ENCODE measurements at regions not wholly inside any gene's neighbourhood (a gene's known extent, or its start where the extent isn't known, plus 50 kb on each side); places are given as distances from the start of the nearest gene placed in this dataset.

DNA sequence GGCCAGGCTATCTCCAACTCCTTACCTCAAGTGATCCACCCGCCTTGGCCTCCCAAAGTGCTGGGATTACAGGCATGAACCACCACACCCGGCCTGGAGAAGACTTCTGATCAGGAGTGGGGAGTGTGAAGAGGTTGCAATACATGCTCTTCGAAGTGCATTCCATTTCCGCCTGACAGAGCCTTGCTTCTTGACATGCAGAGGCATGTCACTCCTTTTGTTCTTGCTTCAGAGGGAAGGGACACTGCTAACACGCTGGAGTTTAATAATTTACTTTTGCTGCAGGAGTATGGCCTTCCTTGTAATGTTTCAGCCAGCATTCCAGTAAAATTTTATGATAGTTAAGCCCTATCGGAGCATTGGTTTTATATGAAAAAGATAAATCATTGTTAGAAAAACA lies 74.9 kb downstream of the SLC25A47 start:
- no peak overlapping the region for H3K9ac ChIP-seq (ENCODE audit: insufficient read depth in 1 of 2, low read depth in 2 of 2, low read length in 2 of 2)
- intact Hi-C loops (cut with micrococcal nuclease) = no loop called here
- CTCF ChIA-PET (ENCODE audit: low intra/inter-chr PET ratio) = no interaction called here

More for the DNA sequence above, 74.9 kb downstream of the SLC25A47 start:
- H3K9me1 ChIP-seq (ENCODE audit: control insufficient read depth, insufficient read depth, low read length) = no peaks in the 10 kb centered on the region
- in situ Hi-C loops (cut with MboI) = no loop called here
- peaks cover 11 to 13% of the 10 kb centered on the region in 2 experiments for H3K4me1 ChIP-seq (replicated peaks in 1 of 2; ENCODE audit: control insufficient read depth in 2 of 2, insufficient read depth in 2 of 2, low read length in 2 of 2)
- no peaks in the 10 kb centered on the region for H4K20me1 ChIP-seq (replicated peaks; ENCODE audit: control insufficient read depth, insufficient read depth, low read length)
- H2AFZ ChIP-seq (ENCODE audit: low read depth, low read length) = no peak overlapping the region
- BruUV-seq (replicated peaks) = no TSS peak
- TF ChIP-seq HLTF (IDR thresholded peaks at IDR 0.05) (no peak), PHF21A (IDR thresholded peaks at IDR 0.05; ENCODE audit: borderline replicate concordance, low read depth) (no peak), ARID1B (IDR thresholded peaks at IDR 0.05) (no peak), PYGO2 (tag; IDR thresholded peaks at IDR 0.05) (no peak), ZNF586 (CRISPR knock-in tag; conservative IDR thresholded peaks at IDR 0.05) (no peak), PCBP2 (IDR thresholded peaks at IDR 0.05; ENCODE audit: low read depth, low read length, poor library complexity, severe bottlenecking) (no peak), MEIS2 (IDR thresholded peaks at IDR 0.05; ENCODE audit: partially characterized antibody) (no peak), CHD1 (IDR thresholded peaks at IDR 0.05; ENCODE audit: low read length) (no peak), RHOXF2B (CRISPR knock-in tag; conservative IDR thresholded peaks at IDR 0.05) (no peak), ZNF408 (CRISPR knock-in tag; IDR thresholded peaks at IDR 0.05; ENCODE audit: low read depth) (no peak), SMAD2 (IDR thresholded peaks at IDR 0.05; ENCODE audit: low read depth, low read length) (no peak), SLC30A9 (CRISPR knock-in tag; IDR thresholded peaks at IDR 0.05) (no peak), HDAC3 (IDR thresholded peaks at IDR 0.05; ENCODE audit: borderline replicate concordance, partially characterized antibody) (no peak), ZNF785 (CRISPR knock-in tag; IDR thresholded peaks at IDR 0.05) (no peak), DPF2 (IDR thresholded peaks at IDR 0.05) (no peak)
- TF ChIP-seq, protein P1, sequence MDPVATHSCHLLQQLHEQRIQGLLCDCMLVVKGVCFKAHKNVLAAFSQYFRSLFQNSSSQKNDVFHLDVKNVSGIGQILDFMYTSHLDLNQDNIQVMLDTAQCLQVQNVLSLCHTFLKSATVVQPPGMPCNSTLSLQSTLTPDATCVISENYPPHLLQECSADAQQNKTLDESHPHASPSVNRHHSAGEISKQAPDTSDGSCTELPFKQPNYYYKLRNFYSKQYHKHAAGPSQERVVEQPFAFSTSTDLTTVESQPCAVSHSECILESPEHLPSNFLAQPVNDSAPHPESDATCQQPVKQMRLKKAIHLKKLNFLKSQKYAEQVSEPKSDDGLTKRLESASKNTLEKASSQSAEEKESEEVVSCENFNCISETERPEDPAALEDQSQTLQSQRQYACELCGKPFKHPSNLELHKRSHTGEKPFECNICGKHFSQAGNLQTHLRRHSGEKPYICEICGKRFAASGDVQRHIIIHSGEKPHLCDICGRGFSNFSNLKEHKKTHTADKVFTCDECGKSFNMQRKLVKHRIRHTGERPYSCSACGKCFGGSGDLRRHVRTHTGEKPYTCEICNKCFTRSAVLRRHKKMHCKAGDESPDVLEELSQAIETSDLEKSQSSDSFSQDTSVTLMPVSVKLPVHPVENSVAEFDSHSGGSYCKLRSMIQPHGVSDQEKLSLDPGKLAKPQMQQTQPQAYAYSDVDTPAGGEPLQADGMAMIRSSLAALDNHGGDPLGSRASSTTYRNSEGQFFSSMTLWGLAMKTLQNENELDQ (CRISPR knock-in tag; IDR thresholded peaks at IDR 0.05; ENCODE audit: borderline replicate concordance) = no peak
- TF ChIP-seq, protein P2, sequence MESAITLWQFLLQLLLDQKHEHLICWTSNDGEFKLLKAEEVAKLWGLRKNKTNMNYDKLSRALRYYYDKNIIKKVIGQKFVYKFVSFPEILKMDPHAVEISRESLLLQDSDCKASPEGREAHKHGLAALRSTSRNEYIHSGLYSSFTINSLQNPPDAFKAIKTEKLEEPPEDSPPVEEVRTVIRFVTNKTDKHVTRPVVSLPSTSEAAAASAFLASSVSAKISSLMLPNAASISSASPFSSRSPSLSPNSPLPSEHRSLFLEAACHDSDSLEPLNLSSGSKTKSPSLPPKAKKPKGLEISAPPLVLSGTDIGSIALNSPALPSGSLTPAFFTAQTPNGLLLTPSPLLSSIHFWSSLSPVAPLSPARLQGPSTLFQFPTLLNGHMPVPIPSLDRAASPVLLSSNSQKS (CRISPR knock-in tag; IDR thresholded peaks at IDR 0.05) = no peak
- TF ChIP-seq, protein P3, sequence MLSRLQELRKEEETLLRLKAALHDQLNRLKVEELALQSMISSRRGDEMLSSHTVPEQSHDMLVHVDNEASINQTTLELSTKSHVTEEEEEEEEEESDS (CRISPR knock-in tag; IDR thresholded peaks at IDR 0.05) = no peak
- WGBS (ENCODE audit: insufficient coverage, low coverage, missing lambda C conversion rate) = 66% methylated on average over 6 of the region's 6 CpGs
- POLR2A ChIA-PET = interaction anchor here (1.3 kb wide), 1 partner anchor 9 kb away, joined by 3 read pairs; no protein-coding TSS in a partner anchor
- H3K27me3 ChIP-seq (ENCODE audit: control insufficient read depth in 2 of 2, insufficient read depth in 2 of 2, low read length in 2 of 2) = no peaks in the 10 kb centered on the region
- no peaks in the 10 kb centered on the region for H3K9me3 ChIP-seq (replicated peaks; ENCODE audit: control insufficient read depth, insufficient read depth, low read depth, low read length)
- DNase-seq (ENCODE audit: extremely low read depth in 1 of 4, low spot score in 3 of 4) = no peak
- no peaks in the 10 kb centered on the region for H3K36me3 ChIP-seq (ENCODE audit: control insufficient read depth, insufficient read depth, low read length)
- no peak overlapping the region for H3K4me3 ChIP-seq
- FAIRE-seq = no peak
- H3K79me2 ChIP-seq (ENCODE audit: control insufficient read depth, insufficient read depth, low read length) = no peaks in the 10 kb centered on the region; the same call in 2 of the 3 replicates
- no peak for ATAC-seq
- H3K27ac ChIP-seq (ENCODE audit: extremely low read depth, low read depth, low read length) = no peak overlapping the region
- no peak overlapping the region for H3K4me2 ChIP-seq (ENCODE audit: insufficient read depth, low read length)
